ENCODE measurements at regions not wholly inside any gene's neighbourhood (a gene's known extent, or its start where the extent isn't known, plus 50 kb on each side); places are given as distances from the start of the nearest gene placed in this dataset.
A peak's percentile ranks its signal among the peaks of the same experiment; 100 is the strongest.
"Not testable (repeated sequence)": the region's sequence is repeated elsewhere in the genome, so short reads cannot be mapped to it uniquely, and the experiment has no call there.

DNA sequence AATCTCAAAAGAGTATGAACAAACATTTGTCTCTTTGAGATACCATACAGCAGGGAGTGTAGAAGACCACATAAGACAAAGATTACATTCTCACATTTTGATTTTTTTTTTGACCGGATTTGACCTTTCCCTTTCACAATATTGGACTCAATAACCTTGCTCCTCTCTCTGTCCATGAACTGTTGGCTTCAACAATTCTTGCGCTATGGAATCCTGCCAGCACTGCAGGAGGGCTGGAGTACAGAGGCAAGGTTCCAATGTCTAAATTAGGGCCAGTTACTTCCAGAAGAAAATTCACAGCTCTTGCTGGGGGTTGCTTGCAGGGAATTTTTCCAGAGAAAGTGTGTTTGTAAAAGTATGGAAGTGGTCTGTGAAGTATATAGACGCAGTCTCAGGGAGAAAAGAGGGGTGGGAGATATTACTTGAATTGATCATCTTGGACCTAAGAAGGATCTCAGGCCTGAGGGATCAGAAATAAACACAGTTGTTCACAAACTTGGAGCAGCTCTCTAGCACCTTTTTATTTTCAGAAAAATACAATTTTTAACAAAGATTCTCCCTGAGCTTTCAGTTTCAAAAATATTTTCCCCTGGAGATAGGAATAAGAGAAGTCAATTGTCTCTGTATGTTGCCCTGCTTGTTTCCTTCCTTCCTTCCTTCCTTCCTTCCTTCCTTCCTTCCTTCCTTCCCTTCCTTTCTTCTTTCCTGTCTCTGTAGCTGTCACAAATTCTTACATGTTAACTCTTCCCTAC, 765.9 kb downstream of the BCKDHB start:
- WGBS, 2 donors = 85 to 93% methylated on average over 3 of the region's 3 CpGs
- Histone ChIP-seq H3K4me3 (no peak overlapping the region), H3K9me3 (ENCODE audit: control insufficient read depth in 4 of 4, insufficient read depth in 3 of 4, low read length in 3 of 4) (no peaks in the 10 kb centered on the region), H3K27ac (ENCODE audit: low read depth in 1 of 2, low read length in 1 of 2) (no peak overlapping the region), H3K27me3 (ENCODE audit: control insufficient read depth in 3 of 3, insufficient read depth in 3 of 3, low read length in 2 of 3) (no peaks in the 10 kb centered on the region), H3K36me3 (ENCODE audit: control insufficient read depth in 4 of 4, insufficient read depth in 4 of 4, low read length in 4 of 4) (no peaks in the 10 kb centered on the region), H3K9ac (ENCODE audit: insufficient read depth in 1 of 2, low read length in 2 of 2) (no peak overlapping the region), H3K4me1 (ENCODE audit: control insufficient read depth in 5 of 5, insufficient read depth in 5 of 5, low read length in 5 of 5) (no peaks in the 10 kb centered on the region)
- ATAC-seq (ENCODE audit: insufficient read depth, low FRiP score) (no peak), DNase-seq (peak; percentile 13 to 71 (median 58))
- TF ChIP-seq CTCF (IDR thresholded peaks at IDR 0.05; ENCODE audit: control extremely low read depth, extremely low read depth) = no peak

DNA sequence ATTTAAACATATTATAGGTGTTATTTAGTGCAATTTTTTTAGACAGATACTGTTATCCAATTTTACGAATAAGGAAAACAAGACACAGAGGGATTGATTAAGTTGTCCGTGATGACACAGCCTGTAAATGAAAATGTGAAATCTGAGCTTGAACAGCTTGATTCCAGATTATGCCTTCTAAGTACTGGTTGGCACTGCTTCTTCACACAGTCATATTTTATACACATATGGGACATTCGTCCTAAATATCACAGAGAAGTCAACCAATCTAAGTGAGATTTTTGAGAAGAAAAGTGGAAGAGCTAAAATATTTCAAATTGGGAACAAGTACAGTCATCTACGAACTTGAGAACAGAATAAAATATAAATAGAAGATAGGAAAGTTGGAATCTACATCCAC, 756.3 kb downstream of the BCKDHB start:
- H3K4me3 ChIP-seq = no peak overlapping the region
- H3K9ac ChIP-seq (ENCODE audit: insufficient read depth in 1 of 2, low read length in 2 of 2) = no peak overlapping the region
- no peak for DNase-seq
- WGBS, 2 donors = 83 to 90% methylated on average over 4 of the region's 4 CpGs
- no peak overlapping the region for H3K27ac ChIP-seq (ENCODE audit: low read depth in 1 of 2, low read length in 1 of 2)
- TF ChIP-seq CTCF (IDR thresholded peaks at IDR 0.05; ENCODE audit: control extremely low read depth, extremely low read depth) = no peak
- ATAC-seq (ENCODE audit: insufficient read depth, low FRiP score) = no peak
- no peaks in the 10 kb centered on the region for H3K4me1 ChIP-seq (ENCODE audit: control insufficient read depth in 5 of 5, insufficient read depth in 5 of 5, low read length in 5 of 5)
- no peaks in the 10 kb centered on the region for H3K9me3 ChIP-seq (ENCODE audit: control insufficient read depth in 4 of 4, insufficient read depth in 3 of 4, low read length in 3 of 4)
- no peaks in the 10 kb centered on the region for H3K27me3 ChIP-seq (ENCODE audit: control insufficient read depth in 3 of 3, insufficient read depth in 3 of 3, low read length in 2 of 3)
- H3K36me3 ChIP-seq (ENCODE audit: control insufficient read depth in 4 of 4, insufficient read depth in 4 of 4, low read length in 4 of 4) = no peaks in the 10 kb centered on the region

DNA sequence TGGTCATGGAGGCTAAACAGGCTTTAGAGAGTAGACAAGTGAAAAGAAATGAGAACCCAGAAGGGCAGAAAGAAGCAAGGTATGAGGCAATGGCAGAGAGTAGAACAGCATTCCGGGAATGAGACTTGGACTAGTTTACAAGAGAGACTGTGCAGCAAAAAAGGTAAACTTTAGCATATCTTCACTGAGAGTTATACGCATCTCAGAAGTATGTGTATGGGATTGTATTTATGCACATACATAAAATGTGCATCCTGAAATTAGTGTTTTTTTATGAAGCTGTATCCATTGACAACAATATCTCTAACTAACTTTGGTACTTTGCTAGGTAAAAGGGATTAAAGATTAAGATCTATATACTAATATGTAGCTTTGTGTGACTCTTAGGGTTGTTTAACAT, 753.6 kb downstream of the BCKDHB start:
- H3K4me1 ChIP-seq (ENCODE audit: control insufficient read depth in 5 of 5, insufficient read depth in 5 of 5, low read length in 5 of 5) = no peaks in the 10 kb centered on the region
- no peak for ATAC-seq (ENCODE audit: insufficient read depth, low FRiP score)
- H3K9me3 ChIP-seq (ENCODE audit: control insufficient read depth in 4 of 4, insufficient read depth in 3 of 4, low read length in 3 of 4) = no peaks in the 10 kb centered on the region
- no peak for DNase-seq
- no peak overlapping the region for H3K9ac ChIP-seq (ENCODE audit: insufficient read depth in 1 of 2, low read length in 2 of 2)
- no peak for TF ChIP-seq CTCF (IDR thresholded peaks at IDR 0.05; ENCODE audit: control extremely low read depth, extremely low read depth)
- H3K27ac ChIP-seq (ENCODE audit: low read depth in 1 of 2, low read length in 1 of 2) = no peak overlapping the region
- no peak overlapping the region for H3K4me3 ChIP-seq
- H3K36me3 ChIP-seq (ENCODE audit: control insufficient read depth in 4 of 4, insufficient read depth in 4 of 4, low read length in 4 of 4) = no peaks in the 10 kb centered on the region
- no peaks in the 10 kb centered on the region for H3K27me3 ChIP-seq (ENCODE audit: control insufficient read depth in 3 of 3, insufficient read depth in 3 of 3, low read length in 2 of 3)
- WGBS, 2 donors = 91% methylated on average over 2 of the region's 2 CpGs

DNA sequence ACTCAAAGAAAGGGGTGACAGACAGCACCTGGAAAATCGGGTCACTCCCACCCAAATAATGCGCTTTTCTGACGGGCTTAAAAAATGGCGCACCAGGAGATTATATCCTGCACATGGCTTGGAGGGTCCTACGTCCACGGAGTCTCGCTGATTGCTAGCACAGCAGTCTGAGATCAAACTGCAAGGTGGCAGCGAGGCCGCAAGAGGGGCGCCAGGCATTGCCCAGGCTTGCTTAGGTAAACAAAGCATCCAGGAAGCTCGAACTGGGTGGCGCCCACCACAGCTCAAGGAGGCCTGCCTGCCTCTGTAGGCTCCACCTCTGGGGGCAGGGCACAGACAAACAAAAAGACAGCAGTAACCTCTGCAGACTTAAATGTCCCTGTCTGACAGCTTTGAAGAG, 741.5 kb downstream of the BCKDHB start:
- H3K4me1 ChIP-seq (ENCODE audit: control insufficient read depth in 5 of 5, insufficient read depth in 5 of 5, low read length in 5 of 5); ATAC-seq (ENCODE audit: insufficient read depth, low FRiP score); H3K4me3 ChIP-seq; H3K36me3 ChIP-seq (ENCODE audit: control insufficient read depth in 4 of 4, insufficient read depth in 4 of 4, low read length in 4 of 4); H3K9ac ChIP-seq (ENCODE audit: insufficient read depth in 1 of 2, low read length in 2 of 2); H3K27ac ChIP-seq (ENCODE audit: low read depth in 1 of 2, low read length in 1 of 2); DNase-seq; H3K27me3 ChIP-seq (ENCODE audit: control insufficient read depth in 3 of 3, insufficient read depth in 3 of 3, low read length in 2 of 3): not testable (repeated sequence)
- WGBS, 2 donors = 95% methylated on average over 12 of the region's 12 CpGs
- H3K9me3 ChIP-seq (ENCODE audit: control insufficient read depth in 4 of 4, insufficient read depth in 3 of 4, low read length in 3 of 4) = peaks cover 0 to 10% (median 0%) of the 10 kb centered on the region in 4 donors

Measured in lung (tissue), 11 donors.